ENCODE measurements at regions not wholly inside any gene's neighbourhood (a gene's known extent, or its start where the extent isn't known, plus 50 kb on each side); places are given as distances from the start of the nearest gene placed in this dataset.

GRCh38 chr12:76238688-76239087 lies 109.5 kb downstream of the BBS10 start:
- TF ChIP-seq, protein P1, sequence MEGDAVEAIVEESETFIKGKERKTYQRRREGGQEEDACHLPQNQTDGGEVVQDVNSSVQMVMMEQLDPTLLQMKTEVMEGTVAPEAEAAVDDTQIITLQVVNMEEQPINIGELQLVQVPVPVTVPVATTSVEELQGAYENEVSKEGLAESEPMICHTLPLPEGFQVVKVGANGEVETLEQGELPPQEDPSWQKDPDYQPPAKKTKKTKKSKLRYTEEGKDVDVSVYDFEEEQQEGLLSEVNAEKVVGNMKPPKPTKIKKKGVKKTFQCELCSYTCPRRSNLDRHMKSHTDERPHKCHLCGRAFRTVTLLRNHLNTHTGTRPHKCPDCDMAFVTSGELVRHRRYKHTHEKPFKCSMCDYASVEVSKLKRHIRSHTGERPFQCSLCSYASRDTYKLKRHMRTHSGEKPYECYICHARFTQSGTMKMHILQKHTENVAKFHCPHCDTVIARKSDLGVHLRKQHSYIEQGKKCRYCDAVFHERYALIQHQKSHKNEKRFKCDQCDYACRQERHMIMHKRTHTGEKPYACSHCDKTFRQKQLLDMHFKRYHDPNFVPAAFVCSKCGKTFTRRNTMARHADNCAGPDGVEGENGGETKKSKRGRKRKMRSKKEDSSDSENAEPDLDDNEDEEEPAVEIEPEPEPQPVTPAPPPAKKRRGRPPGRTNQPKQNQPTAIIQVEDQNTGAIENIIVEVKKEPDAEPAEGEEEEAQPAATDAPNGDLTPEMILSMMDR (conservative IDR thresholded peaks at IDR 0.05 in 1 of 2, IDR thresholded peaks at IDR 0.05 in 1 of 2; ENCODE audit: extremely low read depth in 1 of 2, insufficient read depth in 1 of 2, low read depth in 1 of 2, low read length in 2 of 2): no peak
- no peak for TF ChIP-seq EZH2 (IDR thresholded peaks at IDR 0.05; ENCODE audit: borderline replicate concordance, low read length)

All from mammary epithelial cell (primary cell).